ENCODE measurements at regions not wholly inside any gene's neighbourhood (a gene's known extent, or its start where the extent isn't known, plus 50 kb on each side); places are given as distances from the start of the nearest gene placed in this dataset.

GRCh38 chr3:159887911-159888310 lies 100.7 kb upstream of the IL12A start:
- no peak for TF ChIP-seq CTCF (conservative IDR thresholded peaks at IDR 0.05; ENCODE audit: low read length)
- no peak for TF ChIP-seq EZH2phosphoT487 (IDR thresholded peaks at IDR 0.05; ENCODE audit: borderline replicate concordance, low read depth, low read length)

Measured in OCI-LY7 (cell line).